ENCODE measurements at regions not wholly inside any gene's neighbourhood (a gene's known extent, or its start where the extent isn't known, plus 50 kb on each side); places are given as distances from the start of the nearest gene placed in this dataset.

- no peak for DNase-seq (ENCODE audit: low read depth)
- TF ChIP-seq POLR2A (IDR thresholded peaks at IDR 0.05; ENCODE audit: extremely low read depth, insufficient read length) (no peak), MYC (IDR thresholded peaks at IDR 0.05; ENCODE audit: low read depth, low read length) (no peak), CTCF (IDR thresholded peaks at IDR 0.05; ENCODE audit: low read depth, low read length) (no peak), MAX (IDR thresholded peaks at IDR 0.05; ENCODE audit: low read depth, low read length) (no peak)
Measured at GRCh38 chr22:48923996-48924395, 903.7 kb downstream of the BRD1 start.

GRCh38 chr22:48923165-48923865 is 904.4 kb downstream of the BRD1 start:
- H3K4me3 ChIP-seq (ENCODE audit: low read depth, low read length) = no peak overlapping the region
- TF ChIP-seq MAX (IDR thresholded peaks at IDR 0.05; ENCODE audit: low read depth, low read length) (no peak), POLR2A (IDR thresholded peaks at IDR 0.05; ENCODE audit: extremely low read depth, insufficient read length) (no peak), MYC (IDR thresholded peaks at IDR 0.05; ENCODE audit: low read depth, low read length) (no peak)
- DNase-seq (ENCODE audit: low read depth) = no peak

More at GRCh38 chr22:48923996-48924395, 903.7 kb downstream of the BRD1 start:
- no peak overlapping the region for H3K4me3 ChIP-seq (ENCODE audit: low read depth, low read length)

GRCh38 chr22:48921411-48921903 is 906.2 kb downstream of the BRD1 start:
- DNase-seq (ENCODE audit: low read depth) = no peak
- no peak overlapping the region for H3K4me3 ChIP-seq (ENCODE audit: low read depth, low read length)
- TF ChIP-seq MAX (IDR thresholded peaks at IDR 0.05; ENCODE audit: low read depth, low read length) (no peak), CTCF (IDR thresholded peaks at IDR 0.05; ENCODE audit: low read depth, low read length) (no peak), POLR2A (IDR thresholded peaks at IDR 0.05; ENCODE audit: extremely low read depth, insufficient read length) (no peak), MYC (IDR thresholded peaks at IDR 0.05; ENCODE audit: low read depth, low read length) (no peak)

GRCh38 chr22:48920776-48921241 is 906.9 kb downstream of the BRD1 start:
- TF ChIP-seq POLR2A (IDR thresholded peaks at IDR 0.05; ENCODE audit: extremely low read depth, insufficient read length) = no peak
- TF ChIP-seq MAX (IDR thresholded peaks at IDR 0.05; ENCODE audit: low read depth, low read length) = no peak
- TF ChIP-seq CTCF (IDR thresholded peaks at IDR 0.05; ENCODE audit: low read depth, low read length) = no peak
- no peak for TF ChIP-seq MYC (IDR thresholded peaks at IDR 0.05; ENCODE audit: low read depth, low read length)
- no peak for DNase-seq (ENCODE audit: low read depth)
- H3K4me3 ChIP-seq (ENCODE audit: low read depth, low read length) = no peak overlapping the region

GRCh38 chr22:48919851-48920589 is 907.7 kb downstream of the BRD1 start:
- DNase-seq (ENCODE audit: low read depth) = no peak
- H3K4me3 ChIP-seq (ENCODE audit: low read depth, low read length) = no peak overlapping the region
- no peak for TF ChIP-seq CTCF (IDR thresholded peaks at IDR 0.05; ENCODE audit: low read depth, low read length)
- no peak for TF ChIP-seq MAX (IDR thresholded peaks at IDR 0.05; ENCODE audit: low read depth, low read length)
- TF ChIP-seq MYC (IDR thresholded peaks at IDR 0.05; ENCODE audit: low read depth, low read length) = no peak
- no peak for TF ChIP-seq POLR2A (IDR thresholded peaks at IDR 0.05; ENCODE audit: extremely low read depth, insufficient read length)

- TF ChIP-seq MYC (IDR thresholded peaks at IDR 0.05; ENCODE audit: low read depth, low read length) = no peak
- TF ChIP-seq MAX (IDR thresholded peaks at IDR 0.05; ENCODE audit: low read depth, low read length) = no peak
- no peak for TF ChIP-seq CTCF (IDR thresholded peaks at IDR 0.05; ENCODE audit: low read depth, low read length)
- TF ChIP-seq POLR2A (IDR thresholded peaks at IDR 0.05; ENCODE audit: extremely low read depth, insufficient read length) = no peak
- no peak overlapping the region for H3K4me3 ChIP-seq (ENCODE audit: low read depth, low read length)
- no peak for DNase-seq (ENCODE audit: low read depth)
Measured at GRCh38 chr22:48919187-48919590, 908.5 kb downstream of the BRD1 start.

Measured in NB4 (cell line).